ENCODE measurements at regions not wholly inside any gene's neighbourhood (a gene's known extent, or its start where the extent isn't known, plus 50 kb on each side); places are given as distances from the start of the nearest gene placed in this dataset.

DNA sequence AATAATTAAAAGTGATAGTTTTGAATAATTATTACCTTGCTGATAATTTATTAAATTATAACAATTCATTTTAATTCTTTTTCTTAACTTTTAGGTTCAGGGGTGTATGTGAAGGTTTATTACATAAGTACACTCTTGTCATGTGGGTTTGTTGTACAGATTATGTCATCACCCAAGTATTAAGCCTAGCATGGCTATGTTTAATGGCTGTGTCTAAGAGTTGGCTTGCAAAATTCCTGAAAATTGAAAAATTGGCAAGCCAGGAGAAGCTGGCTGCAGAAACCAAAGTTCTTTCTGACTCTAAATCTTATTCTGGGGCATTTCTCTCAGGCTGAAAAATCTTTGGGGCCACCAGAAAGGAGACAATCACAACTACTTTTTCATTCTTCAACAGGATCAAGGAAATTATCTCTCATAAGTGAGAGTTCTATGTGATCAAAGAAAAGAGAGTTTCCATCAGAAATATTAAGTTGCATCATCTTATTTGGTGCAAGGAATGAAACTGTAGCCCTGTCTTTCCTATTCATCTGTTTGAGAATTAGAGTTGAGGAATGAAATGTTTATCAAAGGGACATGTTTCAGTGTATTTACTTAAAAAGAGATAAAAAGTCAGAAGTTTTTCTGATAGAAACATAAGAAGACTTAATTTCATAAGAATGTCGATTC lies 412.1 kb upstream of the CDH2 start (continued):
- no peak for TF ChIP-seq EP300 (IDR thresholded peaks at IDR 0.05; ENCODE audit: borderline replicate concordance in 1 of 2, low read depth in 2 of 2, low read length in 2 of 2)
- TF ChIP-seq, protein P1, sequence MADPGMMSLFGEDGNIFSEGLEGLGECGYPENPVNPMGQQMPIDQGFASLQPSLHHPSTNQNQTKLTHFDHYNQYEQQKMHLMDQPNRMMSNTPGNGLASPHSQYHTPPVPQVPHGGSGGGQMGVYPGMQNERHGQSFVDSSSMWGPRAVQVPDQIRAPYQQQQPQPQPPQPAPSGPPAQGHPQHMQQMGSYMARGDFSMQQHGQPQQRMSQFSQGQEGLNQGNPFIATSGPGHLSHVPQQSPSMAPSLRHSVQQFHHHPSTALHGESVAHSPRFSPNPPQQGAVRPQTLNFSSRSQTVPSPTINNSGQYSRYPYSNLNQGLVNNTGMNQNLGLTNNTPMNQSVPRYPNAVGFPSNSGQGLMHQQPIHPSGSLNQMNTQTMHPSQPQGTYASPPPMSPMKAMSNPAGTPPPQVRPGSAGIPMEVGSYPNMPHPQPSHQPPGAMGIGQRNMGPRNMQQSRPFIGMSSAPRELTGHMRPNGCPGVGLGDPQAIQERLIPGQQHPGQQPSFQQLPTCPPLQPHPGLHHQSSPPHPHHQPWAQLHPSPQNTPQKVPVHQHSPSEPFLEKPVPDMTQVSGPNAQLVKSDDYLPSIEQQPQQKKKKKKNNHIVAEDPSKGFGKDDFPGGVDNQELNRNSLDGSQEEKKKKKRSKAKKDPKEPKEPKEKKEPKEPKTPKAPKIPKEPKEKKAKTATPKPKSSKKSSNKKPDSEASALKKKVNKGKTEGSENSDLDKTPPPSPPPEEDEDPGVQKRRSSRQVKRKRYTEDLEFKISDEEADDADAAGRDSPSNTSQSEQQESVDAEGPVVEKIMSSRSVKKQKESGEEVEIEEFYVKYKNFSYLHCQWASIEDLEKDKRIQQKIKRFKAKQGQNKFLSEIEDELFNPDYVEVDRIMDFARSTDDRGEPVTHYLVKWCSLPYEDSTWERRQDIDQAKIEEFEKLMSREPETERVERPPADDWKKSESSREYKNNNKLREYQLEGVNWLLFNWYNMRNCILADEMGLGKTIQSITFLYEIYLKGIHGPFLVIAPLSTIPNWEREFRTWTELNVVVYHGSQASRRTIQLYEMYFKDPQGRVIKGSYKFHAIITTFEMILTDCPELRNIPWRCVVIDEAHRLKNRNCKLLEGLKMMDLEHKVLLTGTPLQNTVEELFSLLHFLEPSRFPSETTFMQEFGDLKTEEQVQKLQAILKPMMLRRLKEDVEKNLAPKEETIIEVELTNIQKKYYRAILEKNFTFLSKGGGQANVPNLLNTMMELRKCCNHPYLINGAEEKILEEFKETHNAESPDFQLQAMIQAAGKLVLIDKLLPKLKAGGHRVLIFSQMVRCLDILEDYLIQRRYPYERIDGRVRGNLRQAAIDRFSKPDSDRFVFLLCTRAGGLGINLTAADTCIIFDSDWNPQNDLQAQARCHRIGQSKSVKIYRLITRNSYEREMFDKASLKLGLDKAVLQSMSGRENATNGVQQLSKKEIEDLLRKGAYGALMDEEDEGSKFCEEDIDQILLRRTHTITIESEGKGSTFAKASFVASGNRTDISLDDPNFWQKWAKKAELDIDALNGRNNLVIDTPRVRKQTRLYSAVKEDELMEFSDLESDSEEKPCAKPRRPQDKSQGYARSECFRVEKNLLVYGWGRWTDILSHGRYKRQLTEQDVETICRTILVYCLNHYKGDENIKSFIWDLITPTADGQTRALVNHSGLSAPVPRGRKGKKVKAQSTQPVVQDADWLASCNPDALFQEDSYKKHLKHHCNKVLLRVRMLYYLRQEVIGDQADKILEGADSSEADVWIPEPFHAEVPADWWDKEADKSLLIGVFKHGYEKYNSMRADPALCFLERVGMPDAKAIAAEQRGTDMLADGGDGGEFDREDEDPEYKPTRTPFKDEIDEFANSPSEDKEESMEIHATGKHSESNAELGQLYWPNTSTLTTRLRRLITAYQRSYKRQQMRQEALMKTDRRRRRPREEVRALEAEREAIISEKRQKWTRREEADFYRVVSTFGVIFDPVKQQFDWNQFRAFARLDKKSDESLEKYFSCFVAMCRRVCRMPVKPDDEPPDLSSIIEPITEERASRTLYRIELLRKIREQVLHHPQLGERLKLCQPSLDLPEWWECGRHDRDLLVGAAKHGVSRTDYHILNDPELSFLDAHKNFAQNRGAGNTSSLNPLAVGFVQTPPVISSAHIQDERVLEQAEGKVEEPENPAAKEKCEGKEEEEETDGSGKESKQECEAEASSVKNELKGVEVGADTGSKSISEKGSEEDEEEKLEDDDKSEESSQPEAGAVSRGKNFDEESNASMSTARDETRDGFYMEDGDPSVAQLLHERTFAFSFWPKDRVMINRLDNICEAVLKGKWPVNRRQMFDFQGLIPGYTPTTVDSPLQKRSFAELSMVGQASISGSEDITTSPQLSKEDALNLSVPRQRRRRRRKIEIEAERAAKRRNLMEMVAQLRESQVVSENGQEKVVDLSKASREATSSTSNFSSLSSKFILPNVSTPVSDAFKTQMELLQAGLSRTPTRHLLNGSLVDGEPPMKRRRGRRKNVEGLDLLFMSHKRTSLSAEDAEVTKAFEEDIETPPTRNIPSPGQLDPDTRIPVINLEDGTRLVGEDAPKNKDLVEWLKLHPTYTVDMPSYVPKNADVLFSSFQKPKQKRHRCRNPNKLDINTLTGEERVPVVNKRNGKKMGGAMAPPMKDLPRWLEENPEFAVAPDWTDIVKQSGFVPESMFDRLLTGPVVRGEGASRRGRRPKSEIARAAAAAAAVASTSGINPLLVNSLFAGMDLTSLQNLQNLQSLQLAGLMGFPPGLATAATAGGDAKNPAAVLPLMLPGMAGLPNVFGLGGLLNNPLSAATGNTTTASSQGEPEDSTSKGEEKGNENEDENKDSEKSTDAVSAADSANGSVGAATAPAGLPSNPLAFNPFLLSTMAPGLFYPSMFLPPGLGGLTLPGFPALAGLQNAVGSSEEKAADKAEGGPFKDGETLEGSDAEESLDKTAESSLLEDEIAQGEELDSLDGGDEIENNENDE (IDR thresholded peaks at IDR 0.05; ENCODE audit: insufficient replicate concordance, low read length) = no peak
- no peak for TF ChIP-seq POLR2A (IDR thresholded peaks at IDR 0.05; ENCODE audit: control extremely low read depth in 1 of 2, low read depth in 2 of 2, low read length in 2 of 2)
- no peak for TF ChIP-seq NANOG (IDR thresholded peaks at IDR 0.05; ENCODE audit: insufficient read depth, low read depth, low read length, poor library complexity, severe bottlenecking)
